A549 (cell line): ENCODE measurements at regions not wholly inside any gene's neighbourhood (a gene's known extent, or its start where the extent isn't known, plus 50 kb on each side); places are given as distances from the start of the nearest gene placed in this dataset.

Experiments used
- ATAC-seq, 2 experiments: fragments of 200-7000 bp in 1 of 2; fragments of >200 bp in 1 of 2; cut with Nextera tagmentation in 1 of 2; cut with Tn5 transposase in 1 of 2; 3 replicates each; pipeline versions ENCODE4 v1.8.0 to v1.9.1; 2018 to 2020; ENCODE audit warnings: mild to moderate bottlenecking in 1 of 2, moderate library complexity in 1 of 2
- CTCF ChIA-PET: fragments of 300-600 bp; sonication (Branson Sonifier 250); formaldehyde crosslinking; extraction: SDS; loops from one replicate; lab custom pipeline; 2021; ENCODE audit warnings: antibody characterized with exemption, inconsistent platforms; lab: Yijun Ruan, JAX
- POLR2A ChIA-PET: fragments of 350-600 bp; formaldehyde crosslinking; extraction: SDS; loops from one replicate; lab custom pipeline; 2021; ENCODE audit warnings: antibody characterized with exemption, inconsistent platforms; lab: Yijun Ruan, JAX
- DNase-seq, 2 experiments: peaks; one replicate each; pipeline versions ENCODE4 v3.0.0 to v3.0.0-alpha.2; 2011 to 2016; ENCODE audit warnings: low read depth in 1 of 2, low spot score in 1 of 2
- FAIRE-seq: peaks from 2 replicates; lab custom pipeline; 2011; peaks lifted over from hg19 to GRCh38; lab: Jason Lieb, UNC
- H3K27ac ChIP-seq, 2 experiments: fragments of >200 bp; sonication (Bioruptor Twin); formaldehyde crosslinking; 3 replicates each; pipeline ENCODE4 v1.5.1; 2016 to 2017
- H3K4me1 ChIP-seq: fragments of >200 bp; sonication (Bioruptor Twin); formaldehyde crosslinking; 3 replicates; pipeline ENCODE4 v1.6.1; 2016
- H3K4me2 ChIP-seq: fragments of >200 bp; sonication (Bioruptor Twin); formaldehyde crosslinking; 3 replicates; pipeline ENCODE4 v1.6.1; 2016
- H3K4me3 ChIP-seq: fragments of >200 bp; sonication (Bioruptor Twin); formaldehyde crosslinking; 3 replicates; pipeline ENCODE4 v1.5.1; 2016
- H3K9me3 ChIP-seq: fragments of >200 bp; sonication (Bioruptor Twin); formaldehyde crosslinking; 3 replicates; pipeline ENCODE4 v1.6.1; 2016
- CBX8 ChIP-seq: fragments of 200-600 bp; sonication (generic); IDR thresholded peaks from 2 replicates; pipeline ENCODE4 v1.6.1; 2016
- ESRRA ChIP-seq: fragments of 150-350 bp; IDR thresholded peaks from 2 replicates; pipeline ENCODE4 v1.6.1; 2014; ENCODE audit warnings: mild to moderate bottlenecking, low read length, borderline replicate concordance
- FOSB ChIP-seq: fragments of 250-450 bp; sonication (Bioruptor Pico); IDR thresholded peaks from 2 replicates; pipeline ENCODE4 v1.5.0; 2020; ENCODE audit warnings: mild to moderate bottlenecking, moderate library complexity
- FOXS1 ChIP-seq: fragments of 250-450 bp; sonication (Bioruptor Pico); IDR thresholded peaks from 2 replicates; pipeline ENCODE4 v1.5.0; 2020; ENCODE audit warnings: mild to moderate bottlenecking, moderate library complexity
- GATA3 ChIP-seq: IDR thresholded peaks from 2 replicates; pipeline ENCODE4 v1.6.1; 2012; ENCODE audit warnings: borderline replicate concordance
- HDAC2 ChIP-seq: fragments of 200-600 bp; sonication (generic); IDR thresholded peaks from 2 replicates; pipeline ENCODE4 v1.6.1; 2016
- HOXA7 ChIP-seq: fragments of 250-450 bp; sonication (Bioruptor Pico); IDR thresholded peaks from 2 replicates; pipeline ENCODE4 v1.5.0; 2020; ENCODE audit warnings: mild to moderate bottlenecking, moderate library complexity
- JUNB ChIP-seq: fragments of >200 bp; sonication (Bioruptor Twin); formaldehyde crosslinking; IDR thresholded peaks from 2 replicates; pipeline ENCODE4 v1.6.1; 2016
- KDM1A ChIP-seq: fragments of 200-600 bp; sonication (generic); IDR thresholded peaks from 2 replicates; pipeline ENCODE4 v1.6.1; 2016; ENCODE audit warnings: low read depth, mild to moderate bottlenecking
- MAFK ChIP-seq: fragments of 450-650 bp; IDR thresholded peaks from 2 replicates; pipeline ENCODE4 v1.6.1; 2014; ENCODE audit not compliant: partially characterized antibody
- NPAS2 ChIP-seq: fragments of 250-450 bp; sonication (Bioruptor Pico); IDR thresholded peaks from 2 replicates; pipeline ENCODE4 v1.8.0; 2022; ENCODE audit warnings: mild to moderate bottlenecking, moderate library complexity, borderline replicate concordance
- PHF8 ChIP-seq: fragments of 200-600 bp; sonication (generic); IDR thresholded peaks from 2 replicates; pipeline ENCODE4 v1.6.1; 2016; ENCODE audit warnings: low read depth, mild to moderate bottlenecking, antibody characterized with exemption, moderate library complexity, borderline replicate concordance
- RARB ChIP-seq: fragments of 250-450 bp; sonication (Bioruptor Pico); IDR thresholded peaks from 2 replicates; pipeline ENCODE4 v1.8.0; 2021; ENCODE audit warnings: mild to moderate bottlenecking, moderate library complexity
- SMC3 ChIP-seq: fragments of >200 bp; sonication (Bioruptor Twin); formaldehyde crosslinking; IDR thresholded peaks from 3 replicates; pipeline ENCODE4 v1.6.1; 2018; ENCODE audit warnings: inconsistent platforms
- SREBF2 ChIP-seq: fragments of 450-650 bp; IDR thresholded peaks from 2 replicates; pipeline ENCODE4 v1.6.1; 2014; ENCODE audit warnings: mild to moderate bottlenecking, moderate library complexity
- ZNF302 ChIP-seq: fragments of 250-450 bp; sonication (Bioruptor Pico); IDR thresholded peaks from 2 replicates; pipeline ENCODE4 v1.9.0; 2021; ENCODE audit warnings: inconsistent platforms, mild to moderate bottlenecking, moderate library complexity
- WGBS: methylation state at CpG from one replicate; pipeline ENCODE4 v1.1.6; 2017; ENCODE audit errors: missing lambda C conversion rate; 5-methylcytosine and 5-hydroxymethylcytosine counted together
- TF ChIP-seq, protein P1 (sequence below): fragments of >200 bp; sonication (Bioruptor Twin); formaldehyde crosslinking; IDR thresholded peaks from 3 replicates; pipeline ENCODE4 v1.5.1; 2016
- TF ChIP-seq, protein P2 (sequence below): fragments of 200-600 bp; sonication (generic); IDR thresholded peaks from 2 replicates; pipeline ENCODE4 v1.6.1; 2016; ENCODE audit warnings: antibody characterized with exemption, mild to moderate bottlenecking, moderate library complexity
- TF ChIP-seq, protein P3 (sequence below): fragments of 450-650 bp; IDR thresholded peaks from 2 replicates; pipeline ENCODE4 v1.6.1; 2014; ENCODE audit warnings: antibody characterized with exemption

DNA sequence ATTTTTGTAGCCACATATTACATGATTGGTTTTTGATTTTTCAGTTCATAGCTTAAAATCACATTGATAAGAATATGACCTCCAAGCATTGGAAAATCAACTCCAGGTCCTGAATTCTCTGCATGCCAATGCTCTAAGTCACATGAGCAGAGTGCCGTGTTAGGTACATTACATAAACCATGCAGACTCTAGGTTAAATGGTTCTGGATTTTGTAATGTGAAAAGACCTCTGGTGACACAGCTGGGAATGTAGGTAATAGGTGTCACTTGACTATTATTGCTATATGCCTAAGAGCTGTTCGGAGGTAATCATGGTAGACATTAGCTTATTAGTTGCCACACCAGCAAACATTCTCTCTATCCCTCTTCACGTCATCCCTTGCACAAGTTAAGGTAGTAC, 231.1 kb upstream of the SALL1 start:
- Histone ChIP-seq H3K9me3 (no peaks in the 10 kb centered on the region), H3K4me3 (no peak overlapping the region), H3K27ac (no peak overlapping the region), H3K4me1 (no peaks in the 10 kb centered on the region), H3K4me2 (no peak overlapping the region)
- ATAC-seq: no peak
- DNase-seq: no peak
- FAIRE-seq: no peak
- TF ChIP-seq CBX8: no peak
- TF ChIP-seq ESRRA: no peak
- no peak for TF ChIP-seq FOXS1 (CRISPR knock-in tag)
- no peak for TF ChIP-seq MAFK
- TF ChIP-seq SREBF2: no peak
- no peak for TF ChIP-seq HDAC2
- no peak for TF ChIP-seq RARB (CRISPR knock-in tag)
- no peak for TF ChIP-seq SMC3
- TF ChIP-seq PHF8: no peak
- TF ChIP-seq JUNB: no peak
- TF ChIP-seq GATA3: no peak
- POLR2A ChIA-PET: no interaction called here
- WGBS: 27% methylated on average over 3 of the region's 3 CpGs
- CTCF ChIA-PET: no interaction called here

DNA sequence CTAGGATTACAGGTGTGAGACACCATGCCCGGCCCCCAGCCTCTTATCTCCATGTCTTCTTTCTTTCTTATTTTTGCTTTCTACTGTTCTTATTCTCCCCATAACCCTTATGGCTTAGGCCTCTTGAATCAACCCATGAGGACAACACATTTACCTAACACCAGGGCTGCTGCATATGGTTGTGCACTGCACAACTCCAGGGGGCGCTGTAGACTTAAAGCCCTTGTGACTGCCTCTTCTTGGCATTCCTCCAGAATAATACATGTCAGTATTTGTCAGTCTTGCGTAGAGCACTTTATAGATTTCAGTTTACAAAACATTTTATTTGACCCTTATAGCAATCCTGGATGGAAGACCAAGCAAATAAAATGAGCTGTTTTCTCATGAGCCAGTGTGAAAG, 225.0 kb upstream of the SALL1 start:
- DNase-seq: peak in 1 of 2 experiments; percentile 8
- H3K4me2 ChIP-seq: no peak overlapping the region
- 28% methylated on average over 3 of the region's 3 CpGs for WGBS
- H3K9me3 ChIP-seq: no peaks in the 10 kb centered on the region
- POLR2A ChIA-PET: interaction anchor here (0.6 kb wide), 1 partner anchor 161 kb away, joined by 3 read pairs; no protein-coding TSS in a partner anchor
- no peaks in the 10 kb centered on the region for H3K4me1 ChIP-seq
- no peak for FAIRE-seq
- CTCF ChIA-PET: interaction anchor here (0.6 to 0.7 kb wide), 2 partner anchors 86 to 512 kb away, joined by 3 read pairs; no protein-coding TSS in a partner anchor
- no peak overlapping the region for H3K27ac ChIP-seq
- TF ChIP-seq FOSB (CRISPR knock-in tag) (no peak), HOXA7 (CRISPR knock-in tag) (no peak), KDM1A (no peak)
- TF ChIP-seq, protein P1, sequence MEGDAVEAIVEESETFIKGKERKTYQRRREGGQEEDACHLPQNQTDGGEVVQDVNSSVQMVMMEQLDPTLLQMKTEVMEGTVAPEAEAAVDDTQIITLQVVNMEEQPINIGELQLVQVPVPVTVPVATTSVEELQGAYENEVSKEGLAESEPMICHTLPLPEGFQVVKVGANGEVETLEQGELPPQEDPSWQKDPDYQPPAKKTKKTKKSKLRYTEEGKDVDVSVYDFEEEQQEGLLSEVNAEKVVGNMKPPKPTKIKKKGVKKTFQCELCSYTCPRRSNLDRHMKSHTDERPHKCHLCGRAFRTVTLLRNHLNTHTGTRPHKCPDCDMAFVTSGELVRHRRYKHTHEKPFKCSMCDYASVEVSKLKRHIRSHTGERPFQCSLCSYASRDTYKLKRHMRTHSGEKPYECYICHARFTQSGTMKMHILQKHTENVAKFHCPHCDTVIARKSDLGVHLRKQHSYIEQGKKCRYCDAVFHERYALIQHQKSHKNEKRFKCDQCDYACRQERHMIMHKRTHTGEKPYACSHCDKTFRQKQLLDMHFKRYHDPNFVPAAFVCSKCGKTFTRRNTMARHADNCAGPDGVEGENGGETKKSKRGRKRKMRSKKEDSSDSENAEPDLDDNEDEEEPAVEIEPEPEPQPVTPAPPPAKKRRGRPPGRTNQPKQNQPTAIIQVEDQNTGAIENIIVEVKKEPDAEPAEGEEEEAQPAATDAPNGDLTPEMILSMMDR: 0 out of 3 replicates have a peak, but pooled peaks have one; percentile 7
- TF ChIP-seq, all 56 proteins: peak for 1
- no peak overlapping the region for H3K4me3 ChIP-seq
- no peak for ATAC-seq

DNA sequence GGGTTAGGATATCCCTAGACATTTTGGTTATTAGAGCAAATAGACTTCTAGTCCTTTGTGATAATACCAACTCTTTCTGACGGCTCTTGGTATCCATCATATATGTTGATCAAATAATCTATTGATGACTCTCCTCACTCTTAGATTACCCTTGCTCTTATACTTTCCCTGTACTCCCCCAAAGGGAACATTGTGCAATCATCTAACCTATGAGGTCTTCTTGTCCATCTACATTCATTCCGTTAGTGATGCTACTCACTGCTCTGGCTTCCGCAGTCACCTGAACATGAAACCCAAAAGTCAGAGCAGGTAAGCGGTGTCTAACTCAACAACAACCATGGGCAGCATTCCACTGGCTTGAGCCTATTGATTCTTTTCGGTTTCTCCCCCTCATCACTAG, 223.7 kb upstream of the SALL1 start:
- DNase-seq (no peak), FAIRE-seq (no peak), ATAC-seq (no peak)
- Histone ChIP-seq H3K27ac (no peak overlapping the region), H3K4me1 (no peaks in the 10 kb centered on the region), H3K4me3 (no peak overlapping the region), H3K9me3 (no peaks in the 10 kb centered on the region), H3K4me2 (no peak overlapping the region)
- WGBS: 39% methylated on average over 5 of the region's 5 CpGs
- TF ChIP-seq, protein P2, sequence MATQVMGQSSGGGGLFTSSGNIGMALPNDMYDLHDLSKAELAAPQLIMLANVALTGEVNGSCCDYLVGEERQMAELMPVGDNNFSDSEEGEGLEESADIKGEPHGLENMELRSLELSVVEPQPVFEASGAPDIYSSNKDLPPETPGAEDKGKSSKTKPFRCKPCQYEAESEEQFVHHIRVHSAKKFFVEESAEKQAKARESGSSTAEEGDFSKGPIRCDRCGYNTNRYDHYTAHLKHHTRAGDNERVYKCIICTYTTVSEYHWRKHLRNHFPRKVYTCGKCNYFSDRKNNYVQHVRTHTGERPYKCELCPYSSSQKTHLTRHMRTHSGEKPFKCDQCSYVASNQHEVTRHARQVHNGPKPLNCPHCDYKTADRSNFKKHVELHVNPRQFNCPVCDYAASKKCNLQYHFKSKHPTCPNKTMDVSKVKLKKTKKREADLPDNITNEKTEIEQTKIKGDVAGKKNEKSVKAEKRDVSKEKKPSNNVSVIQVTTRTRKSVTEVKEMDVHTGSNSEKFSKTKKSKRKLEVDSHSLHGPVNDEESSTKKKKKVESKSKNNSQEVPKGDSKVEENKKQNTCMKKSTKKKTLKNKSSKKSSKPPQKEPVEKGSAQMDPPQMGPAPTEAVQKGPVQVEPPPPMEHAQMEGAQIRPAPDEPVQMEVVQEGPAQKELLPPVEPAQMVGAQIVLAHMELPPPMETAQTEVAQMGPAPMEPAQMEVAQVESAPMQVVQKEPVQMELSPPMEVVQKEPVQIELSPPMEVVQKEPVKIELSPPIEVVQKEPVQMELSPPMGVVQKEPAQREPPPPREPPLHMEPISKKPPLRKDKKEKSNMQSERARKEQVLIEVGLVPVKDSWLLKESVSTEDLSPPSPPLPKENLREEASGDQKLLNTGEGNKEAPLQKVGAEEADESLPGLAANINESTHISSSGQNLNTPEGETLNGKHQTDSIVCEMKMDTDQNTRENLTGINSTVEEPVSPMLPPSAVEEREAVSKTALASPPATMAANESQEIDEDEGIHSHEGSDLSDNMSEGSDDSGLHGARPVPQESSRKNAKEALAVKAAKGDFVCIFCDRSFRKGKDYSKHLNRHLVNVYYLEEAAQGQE: no peak
- TF ChIP-seq, protein P3, sequence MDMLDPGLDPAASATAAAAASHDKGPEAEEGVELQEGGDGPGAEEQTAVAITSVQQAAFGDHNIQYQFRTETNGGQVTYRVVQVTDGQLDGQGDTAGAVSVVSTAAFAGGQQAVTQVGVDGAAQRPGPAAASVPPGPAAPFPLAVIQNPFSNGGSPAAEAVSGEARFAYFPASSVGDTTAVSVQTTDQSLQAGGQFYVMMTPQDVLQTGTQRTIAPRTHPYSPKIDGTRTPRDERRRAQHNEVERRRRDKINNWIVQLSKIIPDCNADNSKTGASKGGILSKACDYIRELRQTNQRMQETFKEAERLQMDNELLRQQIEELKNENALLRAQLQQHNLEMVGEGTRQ: no peak
- TF ChIP-seq ZNF302 (CRISPR knock-in tag) (no peak), NPAS2 (no peak)
- ChIA-PET POLR2A (interaction anchor here (0.7 kb wide), 1 partner anchor 252 kb away, joined by 4 read pairs; no protein-coding TSS in a partner anchor), CTCF (no interaction called here)
